Astrocyte (in vitro differentiated cells and primary cell): ENCODE measurements at regions not wholly inside any gene's neighbourhood (a gene's known extent, or its start where the extent isn't known, plus 50 kb on each side); places are given as distances from the start of the nearest gene placed in this dataset.

ENCODE experiments used
- CTCF ChIP-seq: IDR thresholded peaks from 2 replicates; pipeline ENCODE4 v1.5.1; 2011; ENCODE audit warnings: low read depth, mild to moderate bottlenecking, inconsistent platforms, low read length, moderate library complexity; ENCODE audit not compliant: insufficient read depth
- EZH2 ChIP-seq: IDR thresholded peaks from 2 replicates; pipeline ENCODE4 v1.6.1; 2012; ENCODE audit warnings: mild to moderate bottlenecking, low read length, inconsistent platforms; ENCODE audit not compliant: insufficient read depth

GRCh38 chr5:121156565-121156964, 692.5 kb downstream of the PRR16 start:
- TF ChIP-seq CTCF (no peak), EZH2 (no peak)
